Smooth muscle cell of the brain vasculature (primary cell): ENCODE measurements at regions not wholly inside any gene's neighbourhood (a gene's known extent, or its start where the extent isn't known, plus 50 kb on each side); places are given as distances from the start of the nearest gene placed in this dataset.

Source experiments
- DNase-seq: peaks from one replicate; pipeline ENCODE4 v3.0.0-alpha.2; 2012; ENCODE audit warnings: low read depth, low spot score

GRCh38 chr1:226816576-226816975 is 53.8 kb upstream of the PSEN2 start:
- no peak for DNase-seq

DNA sequence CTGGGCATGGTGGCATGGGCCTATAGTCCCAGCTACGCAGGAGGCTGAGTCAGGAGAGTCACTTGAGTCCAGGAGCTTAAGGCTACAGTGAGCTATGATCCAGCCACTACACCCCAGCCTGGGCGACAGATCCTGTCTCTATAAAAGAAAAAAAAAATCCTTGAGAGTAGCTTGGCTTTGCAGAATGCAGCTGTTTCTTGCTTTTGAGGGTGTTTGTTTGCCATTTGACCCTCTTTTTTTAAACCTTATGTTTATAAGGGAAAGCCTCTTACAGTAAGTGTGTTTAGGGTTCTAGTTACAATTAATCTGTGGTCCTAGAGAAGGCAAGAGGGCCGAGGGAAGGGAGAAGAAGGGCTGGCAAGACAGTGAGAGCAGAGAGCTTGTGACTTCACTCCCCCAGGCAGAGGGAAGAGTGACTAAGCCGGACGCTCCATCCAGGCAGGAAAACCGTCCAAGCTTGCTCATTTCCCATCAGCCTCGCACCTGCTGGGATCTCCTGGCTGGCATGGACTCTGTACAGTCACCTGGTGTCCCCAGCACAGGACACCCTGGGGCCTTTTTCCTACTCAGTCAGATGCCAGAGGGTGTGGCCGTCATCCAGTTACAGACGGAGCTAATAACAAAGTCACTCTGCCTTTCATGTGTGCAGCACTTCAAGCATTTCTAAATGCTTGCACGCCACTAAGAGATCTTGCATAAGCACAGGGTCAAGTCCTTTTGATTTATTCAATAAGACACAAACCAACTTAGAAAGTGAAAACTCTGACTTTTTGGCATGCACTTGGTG is 55.5 kb upstream of the PSEN2 start:
- DNase-seq, result peak; percentile 45

DNA sequence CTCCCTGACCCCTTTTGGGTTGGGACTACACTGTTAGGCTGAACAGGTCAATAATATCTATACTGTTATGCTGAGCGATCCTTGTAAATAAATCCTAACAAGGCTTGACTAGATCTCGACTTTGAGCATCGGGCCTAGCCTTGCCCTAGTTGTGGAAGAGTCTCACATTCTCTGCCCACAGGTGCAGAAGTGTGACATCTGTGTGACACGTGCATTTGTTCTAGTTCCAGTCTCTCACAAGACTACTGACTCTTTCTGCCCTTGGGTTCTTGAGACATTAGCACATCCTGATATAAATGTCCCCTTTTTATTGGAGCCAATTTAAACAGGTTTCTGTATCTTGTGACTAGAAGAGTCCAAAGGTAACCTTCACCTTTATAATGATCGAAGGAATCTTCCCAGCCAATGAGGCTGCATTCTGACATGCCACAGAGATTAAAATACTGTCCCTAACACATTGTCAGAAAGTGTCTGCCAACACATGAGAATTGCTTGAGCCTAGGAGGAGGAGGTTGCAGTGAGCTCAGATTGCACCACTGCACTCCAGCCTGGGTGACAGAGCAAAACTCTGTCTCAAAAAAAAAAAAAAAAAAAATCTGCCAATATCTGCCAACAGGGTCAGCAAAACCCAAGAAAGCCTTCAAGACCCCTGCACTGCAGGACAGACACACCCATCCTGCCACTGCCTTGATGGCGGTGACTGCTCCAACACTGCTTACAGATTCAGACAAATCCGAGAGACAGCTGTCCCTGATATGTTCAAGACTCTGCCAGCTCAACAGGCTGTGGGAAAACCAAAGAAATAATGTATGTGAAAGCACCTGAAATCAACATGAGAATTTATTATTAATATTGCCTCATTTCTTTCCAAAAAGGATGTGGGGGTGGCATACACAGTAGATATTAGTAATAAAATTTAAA is 56.5 kb upstream of the PSEN2 start:
- DNase-seq, result no peak

DNA sequence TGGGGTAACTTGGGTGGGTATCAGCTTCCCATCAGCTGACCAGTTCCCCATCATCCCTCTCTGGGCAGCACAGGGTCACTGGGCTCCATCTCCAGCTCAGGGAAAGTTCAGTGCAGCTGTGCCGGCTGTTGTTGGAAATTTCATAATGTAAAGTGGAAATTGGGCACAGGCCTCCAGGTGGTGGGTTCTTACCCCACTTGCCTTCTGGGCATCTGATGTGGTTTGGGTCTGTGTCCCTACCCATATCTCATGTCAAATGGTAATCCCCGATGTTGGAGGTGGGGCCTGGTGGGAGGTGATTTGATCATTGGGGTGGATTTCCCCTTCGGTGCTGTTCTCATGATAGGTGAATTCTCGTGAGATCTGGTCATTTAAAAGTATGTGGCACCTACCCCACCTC is 59.7 kb upstream of the PSEN2 start:
- no peak for DNase-seq

DNA sequence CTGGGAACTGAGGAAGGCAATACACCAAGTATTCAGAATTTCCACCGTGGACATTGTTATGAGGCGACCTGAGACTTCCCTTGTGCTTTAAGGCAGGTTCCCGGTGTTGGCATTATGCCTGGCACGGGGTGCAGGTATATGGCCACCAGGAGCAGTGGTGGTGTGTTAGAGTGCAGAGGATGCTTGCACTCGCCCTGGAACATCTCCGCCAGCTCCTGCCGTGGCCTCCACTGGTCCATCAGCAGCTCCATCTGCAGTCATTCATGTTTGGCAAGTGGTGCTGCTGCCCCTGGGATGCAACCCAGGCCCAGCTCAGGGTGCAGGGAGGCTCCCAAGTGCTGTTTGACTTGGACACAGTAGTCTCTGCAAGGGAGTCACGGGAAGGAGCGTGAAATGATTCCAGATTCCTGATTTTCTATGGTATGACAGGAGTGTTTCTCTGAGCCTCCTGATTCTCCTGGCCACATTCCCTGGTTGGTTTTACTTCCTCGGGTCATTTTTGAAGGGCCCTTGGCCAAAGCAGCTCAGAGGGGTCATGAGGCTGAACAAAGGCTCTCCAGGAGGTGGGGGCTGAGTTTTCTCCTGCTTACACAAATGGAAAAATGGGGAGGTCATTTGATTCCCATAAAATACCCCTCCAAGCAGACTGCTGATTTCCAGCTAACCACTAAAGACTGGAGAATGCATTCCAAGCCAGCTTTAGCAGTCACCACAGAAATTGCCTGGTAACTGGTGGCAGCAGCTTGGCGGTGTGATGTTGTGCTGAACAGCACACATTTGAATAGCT is 60.4 kb upstream of the PSEN2 start:
- DNase-seq, result no peak

DNA sequence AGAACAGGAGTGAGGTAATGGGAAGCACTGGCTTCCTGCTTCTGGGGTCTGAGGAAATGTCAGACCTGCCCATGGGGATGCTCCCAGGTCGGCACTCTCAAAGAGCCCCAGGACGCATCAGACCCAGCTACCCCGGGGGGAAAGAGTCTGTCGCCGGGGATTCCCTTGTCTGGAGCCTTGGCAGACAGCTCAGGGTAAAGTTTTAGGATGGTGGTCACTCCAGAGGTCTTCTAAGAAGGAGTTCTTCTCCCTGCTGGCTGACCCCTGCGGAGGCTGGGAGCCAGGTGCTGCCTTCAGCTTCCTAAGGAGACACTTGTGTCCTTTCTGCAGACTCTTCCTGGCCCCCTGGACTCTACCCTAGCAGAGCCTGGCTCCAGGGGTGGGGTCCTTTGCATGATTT is 61.9 kb upstream of the PSEN2 start:
- no peak for DNase-seq

GRCh38 chr1:226806988-226807387 is 63.4 kb upstream of the PSEN2 start:
- no peak for DNase-seq

GRCh38 chr1:226804907-226805759 is 65.3 kb upstream of the PSEN2 start:
- no peak for DNase-seq

DNA sequence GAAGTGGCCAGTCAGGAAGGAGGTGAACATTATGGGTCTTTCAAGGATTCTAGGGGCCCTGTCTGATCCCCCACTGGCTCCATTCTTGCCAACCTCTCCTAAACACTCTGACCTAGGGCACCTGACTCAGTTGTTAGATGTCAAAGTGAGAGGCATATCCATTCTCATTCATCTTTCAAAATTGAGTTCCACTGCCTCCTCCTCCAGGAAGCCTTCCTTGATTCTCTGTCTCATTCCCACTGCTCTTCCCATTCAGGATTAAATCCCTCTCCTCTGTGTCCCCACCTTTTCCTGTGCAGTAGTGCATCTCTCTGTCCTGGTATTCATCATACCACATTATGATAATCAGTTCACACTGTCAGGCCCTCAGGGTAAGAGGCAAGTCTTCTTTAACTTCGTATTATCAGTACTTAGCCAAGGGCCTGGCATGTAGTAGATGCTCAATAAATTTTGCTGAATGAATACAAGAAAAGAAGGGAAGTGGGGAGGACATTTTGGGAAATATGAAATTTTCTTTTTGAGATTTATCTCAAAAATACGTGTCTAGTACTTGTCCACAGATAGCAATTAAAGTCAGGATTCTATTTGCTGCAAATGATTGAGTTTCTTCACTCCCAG is 61.8 kb upstream of the ITPKB start:
- no peak for DNase-seq

DNA sequence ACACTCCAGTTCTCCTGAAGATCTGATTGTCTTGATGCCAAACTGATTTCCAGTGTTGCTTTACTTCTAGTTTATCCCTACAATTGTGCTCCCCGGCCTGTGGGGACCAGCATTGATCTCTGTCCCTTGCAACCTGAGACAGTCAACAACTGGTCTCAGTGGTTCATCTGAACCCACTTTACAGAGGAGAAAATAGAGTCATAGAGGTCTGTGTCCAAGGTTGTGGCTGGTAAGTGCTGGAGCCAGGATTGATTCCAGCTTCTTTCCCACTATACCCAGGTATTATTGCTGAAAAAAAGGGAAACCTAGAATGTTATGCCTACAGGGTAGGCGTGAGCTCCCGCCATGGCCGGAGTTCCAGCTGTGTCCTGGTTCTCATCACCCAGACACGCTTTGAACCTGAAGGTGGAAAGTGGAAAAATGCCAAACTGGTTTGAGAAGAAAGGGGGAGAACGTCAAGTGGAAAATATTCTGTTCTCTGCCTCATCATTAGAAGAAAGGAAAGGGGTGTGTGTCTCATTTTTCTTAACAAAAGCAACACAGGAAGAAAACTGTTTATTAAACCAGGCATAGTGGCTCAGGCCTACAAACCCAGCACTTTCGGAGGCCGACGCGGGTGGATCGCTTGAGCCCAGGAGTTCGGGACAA is 60.7 kb upstream of the ITPKB start:
- DNase-seq, result no peak

- DNase-seq, result no peak
Measured at GRCh38 chr1:226798427-226799411, 59.6 kb upstream of the ITPKB start.

GRCh38 chr1:226797151-226797550 is 58.1 kb upstream of the ITPKB start:
- no peak for DNase-seq

- DNase-seq, result no peak
Measured at GRCh38 chr1:226793620-226794276, 54.7 kb upstream of the ITPKB start.

DNA sequence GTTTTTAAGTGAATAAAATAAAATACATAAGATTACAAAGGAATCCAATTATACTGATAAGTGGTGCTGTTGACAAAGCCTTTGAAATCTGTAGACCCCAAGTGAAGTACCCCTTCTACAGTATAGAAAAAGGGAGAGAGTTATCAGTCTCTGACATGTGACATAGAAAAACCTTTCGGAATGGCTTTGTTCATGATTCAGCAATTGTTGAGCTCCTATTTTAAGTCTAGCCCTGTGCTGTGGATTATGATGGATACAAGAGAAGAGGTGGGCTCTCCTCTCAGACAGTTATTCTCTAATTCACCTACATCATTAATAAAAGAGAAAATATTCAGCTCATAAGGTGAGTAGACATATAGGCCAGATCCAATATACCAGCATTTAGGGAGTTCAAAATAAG is 53.3 kb upstream of the ITPKB start:
- DNase-seq, result no peak

DNA sequence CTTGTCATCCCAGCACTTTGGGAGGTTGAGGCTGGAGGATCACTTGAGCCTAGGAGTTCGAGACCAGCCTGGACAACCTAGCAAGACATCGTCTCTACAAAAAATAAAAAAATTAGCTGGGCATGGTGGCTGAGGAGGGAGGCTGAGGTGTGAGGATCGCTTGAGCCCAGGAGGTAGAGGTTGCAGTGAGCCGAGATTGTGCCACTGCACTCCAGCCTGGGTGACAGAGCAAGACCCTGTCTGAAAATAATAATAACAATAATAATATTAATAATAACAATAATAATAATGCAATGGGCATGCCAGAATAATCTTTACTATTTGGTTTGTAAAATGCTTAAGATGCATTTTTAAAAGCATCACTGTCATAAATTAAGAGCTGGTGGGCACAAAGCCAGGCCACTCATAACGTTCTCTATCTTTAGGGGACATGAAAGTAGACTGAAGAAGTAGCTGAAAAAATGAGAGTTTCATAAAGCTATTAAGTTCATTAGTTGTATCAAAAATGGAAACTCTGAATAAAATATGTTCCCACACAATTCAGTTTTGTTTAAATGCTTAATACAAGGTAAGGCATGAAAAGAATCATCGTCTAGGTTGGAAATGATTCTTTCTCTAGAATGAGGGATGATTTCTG is 51.6 kb upstream of the ITPKB start:
- DNase-seq, result no peak

GRCh38 chr1:226788965-226789364 is 49.9 kb upstream of the ITPKB start:
- DNase-seq, result no peak
